H1 (cell line): ENCODE measurements at regions not wholly inside any gene's neighbourhood (a gene's known extent, or its start where the extent isn't known, plus 50 kb on each side); places are given as distances from the start of the nearest gene placed in this dataset.

Experiments
- CTCF ChIA-PET: fragments of 300-600 bp; sonication (Branson Sonifier 250); formaldehyde crosslinking; loops from one replicate; lab custom pipeline; 2021; ENCODE audit not compliant: partially characterized antibody; lab: Charles Lee
- POLR2A ChIA-PET: fragments of 300-600 bp; sonication (Branson Sonifier 250); formaldehyde crosslinking; loops from one replicate; lab custom pipeline; 2021; ENCODE audit warnings: inconsistent platforms; ENCODE audit not compliant: partially characterized antibody; lab: Charles Lee
- DNase-seq, 2 experiments: peaks; one replicate each; pipeline versions ENCODE4 v3.0.0 to v3.0.0-alpha.2; 2010 to 2022; ENCODE audit warnings: low spot score in 2 of 2, low read depth in 1 of 2, mixed read lengths in 1 of 2
- FAIRE-seq: peaks from 2 replicates; lab custom pipeline; 2011; peaks lifted over from hg19 to GRCh38; lab: Jason Lieb, UNC
- H2AFZ ChIP-seq: 2 replicates; pipeline ENCODE4 v1.8.1; 2012; ENCODE audit warnings: low read length, inconsistent platforms
- H2AK5ac ChIP-seq: 2 replicates; pipeline ENCODE4 v1.6.1; 2013; ENCODE audit warnings: low read depth, low read length
- H2BK120ac ChIP-seq: replicated peaks from 2 replicates; pipeline ENCODE3; 2013; ENCODE audit warnings: low read depth, low read length, inconsistent platforms
- H2BK12ac ChIP-seq: 2 replicates; pipeline ENCODE4 v1.6.1; 2013; ENCODE audit warnings: low read depth, low read length
- H2BK15ac ChIP-seq: 2 replicates; pipeline ENCODE4 v1.6.1; 2013; ENCODE audit warnings: low read length
- H2BK20ac ChIP-seq: 2 replicates; pipeline ENCODE4 v1.6.1; 2013; ENCODE audit warnings: low read length
- H2BK5ac ChIP-seq: 2 replicates; pipeline ENCODE4 v1.6.1; 2013; ENCODE audit warnings: low read depth, low read length
- H3K14ac ChIP-seq: 2 replicates; pipeline ENCODE4 v1.6.1; 2013; ENCODE audit warnings: inconsistent platforms; ENCODE audit not compliant: insufficient read length
- H3K18ac ChIP-seq: 2 replicates; pipeline ENCODE4 v1.6.1; 2013; ENCODE audit warnings: low read length; ENCODE audit errors: extremely low read depth
- H3K23ac ChIP-seq: 2 replicates; pipeline ENCODE4 v1.6.1; 2013; ENCODE audit warnings: inconsistent platforms; ENCODE audit not compliant: insufficient read length
- H3K23me2 ChIP-seq: 2 replicates; pipeline ENCODE4 v1.6.1; 2013; ENCODE audit warnings: low read depth, low read length
- H3K27ac ChIP-seq: 2 replicates; pipeline ENCODE4 v1.6.1; 2011; ENCODE audit warnings: low read depth, low read length, inconsistent platforms
- H3K27me3 ChIP-seq, 4 experiments: replicated peaks in 1 of 4; 1 replicate in 1 of 4; 2 replicates in 3 of 4; pipeline versions ENCODE4 v1.6.1 to v1.8.1; 2011 to 2013; ENCODE audit warnings: low read length in 3 of 4, mild to moderate bottlenecking in 3 of 4, inconsistent platforms in 2 of 4, mixed read lengths in 2 of 4, moderate library complexity in 1 of 4; ENCODE audit not compliant: control insufficient read depth in 3 of 4, insufficient read depth in 3 of 4; ENCODE audit errors: extremely low read depth in 1 of 4
- H3K36me3 ChIP-seq, 4 experiments: 2 replicates each; pipeline versions ENCODE4 v1.6.1 to v1.8.1; 2011 to 2013; ENCODE audit warnings: mild to moderate bottlenecking in 4 of 4, low read length in 3 of 4, moderate library complexity in 2 of 4, control low read depth in 1 of 4, inconsistent platforms in 1 of 4; ENCODE audit not compliant: insufficient read depth in 4 of 4, control insufficient read depth in 2 of 4
- H3K4ac ChIP-seq: replicated peaks from 2 replicates; pipeline ENCODE3; 2013; ENCODE audit warnings: low read length, low read depth, mixed read lengths, inconsistent platforms; ENCODE audit not compliant: insufficient read length
- H3K4me1 ChIP-seq, 4 experiments: replicated peaks in 1 of 4; 1 replicate in 1 of 4; 2 replicates in 3 of 4; pipeline versions ENCODE4 v1.6.1 to v1.8.1; 2011 to 2013; ENCODE audit warnings: low read length in 3 of 4, inconsistent platforms in 2 of 4, mixed read lengths in 1 of 4; ENCODE audit not compliant: insufficient read depth in 4 of 4, control insufficient read depth in 3 of 4
- H3K4me2 ChIP-seq, 2 experiments: 2 replicates each; pipeline versions ENCODE4 v1.6.1 to v1.8.1; 2011 to 2013; ENCODE audit warnings: low read depth in 2 of 2, low read length in 2 of 2, control low read depth in 1 of 2, inconsistent platforms in 1 of 2, mild to moderate bottlenecking in 1 of 2; ENCODE audit not compliant: insufficient read depth in 1 of 2
- H3K4me3 ChIP-seq, 4 experiments: fragments of 200-600, 300-600 bp in 1 of 4; sonication (generic), shearing (Covaris generic), sonication (Bioruptor Twin) in 1 of 4; 2 replicates each; pipeline versions ENCODE4 v1.5.1 to v1.8.1; 2011 to 2016; ENCODE audit warnings: low read length in 4 of 4, low read depth in 3 of 4, control low read depth in 2 of 4, inconsistent platforms in 2 of 4, mild to moderate bottlenecking in 2 of 4, mixed read lengths in 1 of 4, moderate library complexity in 1 of 4; ENCODE audit not compliant: insufficient read depth in 2 of 4; ENCODE audit errors: extremely low read depth in 1 of 4
- H3K56ac ChIP-seq: replicated peaks from 2 replicates; pipeline ENCODE3; 2013; ENCODE audit warnings: low read depth, mild to moderate bottlenecking, mixed read lengths, low read length, inconsistent platforms; ENCODE audit not compliant: insufficient read length
- H3K79me1 ChIP-seq: 2 replicates; pipeline ENCODE4 v1.6.1; 2013; ENCODE audit warnings: low read depth, low read length, control low read depth
- H3K79me2 ChIP-seq, 2 experiments: 2 replicates each; pipeline versions ENCODE4 v1.6.1 to v1.8.1; 2012 to 2013; ENCODE audit warnings: low read length in 2 of 2, mild to moderate bottlenecking in 2 of 2, inconsistent platforms in 1 of 2; ENCODE audit not compliant: insufficient read depth in 2 of 2, control insufficient read depth in 1 of 2
- H3K9ac ChIP-seq, 4 experiments: replicated peaks in 1 of 4; 1 replicate in 1 of 4; 2 replicates in 3 of 4; pipeline versions ENCODE4 v1.6.1 to v1.8.1; 2011 to 2013; ENCODE audit warnings: low read depth in 3 of 4, low read length in 3 of 4, control low read depth in 2 of 4, mild to moderate bottlenecking in 2 of 4, moderate library complexity in 2 of 4, inconsistent platforms in 1 of 4; ENCODE audit errors: extremely low read depth in 1 of 4
- H3K9me3 ChIP-seq, 2 experiments: 2 replicates each; pipeline versions ENCODE4 v1.6.1 to v1.8.1; 2012 to 2013; ENCODE audit warnings: mild to moderate bottlenecking in 2 of 2, moderate library complexity in 2 of 2, control low read depth in 1 of 2, inconsistent platforms in 1 of 2, low read depth in 1 of 2, low read length in 1 of 2, mixed read lengths in 1 of 2; ENCODE audit not compliant: insufficient read depth in 2 of 2
- H4K20me1 ChIP-seq, 2 experiments: replicated peaks in 1 of 2; 2 replicates each; pipeline versions ENCODE3 to v1.8.1; 2011 to 2013; ENCODE audit warnings: inconsistent platforms in 2 of 2, low read length in 2 of 2, mild to moderate bottlenecking in 1 of 2; ENCODE audit not compliant: insufficient read depth in 2 of 2, control insufficient read depth in 1 of 2
- H4K5ac ChIP-seq: 2 replicates; pipeline ENCODE4 v1.6.1; 2013; ENCODE audit warnings: low read length, low read depth, mixed read lengths, inconsistent platforms; ENCODE audit not compliant: insufficient read length
- H4K8ac ChIP-seq: 2 replicates; pipeline ENCODE4 v1.8.0; 2013; ENCODE audit warnings: mild to moderate bottlenecking, moderate library complexity, low read length, inconsistent platforms; ENCODE audit not compliant: insufficient read depth; ENCODE audit errors: extremely low read depth
- H4K91ac ChIP-seq: replicated peaks from 2 replicates; pipeline ENCODE3; 2013; ENCODE audit warnings: low read length, mixed read lengths, inconsistent platforms; ENCODE audit not compliant: insufficient read length
- ASH2L ChIP-seq: fragments of 200-600, 300-600 bp; sonication (generic); IDR thresholded peaks from one replicate; pipeline ENCODE4 v1.7.1; 2017; ENCODE audit warnings: low read length
- RXRA ChIP-seq: IDR thresholded peaks from 2 replicates; pipeline ENCODE4 v1.6.1; 2011; ENCODE audit warnings: low read depth, mild to moderate bottlenecking, low read length, moderate library complexity; ENCODE audit not compliant: insufficient read depth
- SIRT6 ChIP-seq: IDR thresholded peaks from one replicate; pipeline ENCODE4 v1.7.1; 2012; ENCODE audit warnings: low read length, inconsistent platforms
- SP1 ChIP-seq: IDR thresholded peaks from 2 replicates; pipeline ENCODE4 v1.6.1; 2011; ENCODE audit warnings: low read depth, low read length
- WGBS, 2 experiments: shearing (Covaris generic) in 1 of 2; methylation state at CpG; one replicate each; pipeline versions ENCODE4 v1.1.6 to v1.1.7; 2013 to 2015; ENCODE audit warnings: low lambda C conversion rate in 2 of 2, mixed read lengths in 2 of 2, inconsistent platforms in 1 of 2, low coverage in 1 of 2, missing lambda C conversion rate in 1 of 2; ENCODE audit not compliant: insufficient replicate concordance in 2 of 2, insufficient coverage in 1 of 2, insufficient read length in 1 of 2; ENCODE audit errors: extremely low coverage in 1 of 2, missing lambda C conversion rate in 1 of 2; 5-methylcytosine and 5-hydroxymethylcytosine counted together
- TF ChIP-seq, protein P1 (sequence below): IDR thresholded peaks from 2 replicates; pipeline ENCODE4 v1.6.1; 2011; ENCODE audit warnings: low read depth, mild to moderate bottlenecking, low read length; ENCODE audit not compliant: insufficient read depth

DNA sequence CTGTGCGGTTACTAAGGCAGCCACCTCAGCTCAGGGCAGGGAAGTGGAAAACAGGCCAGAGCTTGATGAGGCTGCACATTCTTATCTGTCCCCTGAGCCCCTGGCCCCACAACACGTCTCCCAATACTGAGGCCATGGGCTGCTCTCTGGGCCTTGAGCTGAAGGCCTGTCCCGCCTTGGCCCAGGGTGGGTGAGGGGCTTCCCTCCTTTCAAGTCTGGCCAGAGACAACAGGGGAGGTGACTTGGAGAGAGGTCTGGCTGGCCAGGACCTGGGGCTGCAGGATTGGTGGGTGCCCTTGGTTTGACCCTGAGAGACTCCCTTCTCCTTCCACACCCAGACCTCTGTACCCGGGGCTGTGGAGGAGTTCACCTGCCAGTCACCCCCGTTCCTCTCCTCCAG lies 563.8 kb downstream of the PTPRU start:
- Histone ChIP-seq H4K20me1 (no peaks in the 10 kb centered on the region), H3K56ac (no peak overlapping the region), H3K18ac (no peak overlapping the region), H2BK20ac (no peak overlapping the region), H4K8ac (no peak overlapping the region; the same call in 1 of the 2 replicates), H3K23ac (no peak overlapping the region), H4K91ac (no peak overlapping the region), H3K27me3 (no peaks in the 10 kb centered on the region), H2BK5ac (no peak overlapping the region), H3K9me3 (peaks cover 5 to 6% of the 10 kb centered on the region in 2 experiments; a peak in 1 of 4 replicates), H2BK12ac (no peak overlapping the region), H3K9ac (no peak overlapping the region), H3K14ac (no peak overlapping the region), H2AK5ac (no peak overlapping the region), H3K4me2 (no peak overlapping the region), H2BK15ac (no peak overlapping the region; the same call in 1 of the 2 replicates), H3K79me2 (no peaks in the 10 kb centered on the region), H3K27ac (no peak overlapping the region), H3K36me3 (no peaks in the 10 kb centered on the region), H2AFZ (no peak overlapping the region), H3K79me1 (no peaks in the 10 kb centered on the region), H4K5ac (no peak overlapping the region), H3K4me3 (no peak overlapping the region), H3K4ac (no peak overlapping the region), H3K23me2 (no peaks in the 10 kb centered on the region), H3K4me1 (peaks cover 0 to 3% (median 0%) of the 10 kb centered on the region in 4 experiments; a peak in 1 of 7 replicates), H2BK120ac (no peak overlapping the region)
- FAIRE-seq (no peak), DNase-seq (no peak)
- 71% methylated on average over 4 of the region's 5 CpGs; no CpG with 5 or more reads in 1 of the 2 experiments for WGBS, 2 experiments
- ChIA-PET CTCF (no interaction called here), POLR2A (no interaction called here)
- no peak for TF ChIP-seq SP1
- no peak for TF ChIP-seq RXRA
- TF ChIP-seq SIRT6: no peak
- TF ChIP-seq, protein P1, sequence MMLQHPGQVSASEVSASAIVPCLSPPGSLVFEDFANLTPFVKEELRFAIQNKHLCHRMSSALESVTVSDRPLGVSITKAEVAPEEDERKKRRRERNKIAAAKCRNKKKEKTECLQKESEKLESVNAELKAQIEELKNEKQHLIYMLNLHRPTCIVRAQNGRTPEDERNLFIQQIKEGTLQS: no peak
- TF ChIP-seq ASH2L: no peak
